HG03060 (cell line): ENCODE measurements at regions not wholly inside any gene's neighbourhood (a gene's known extent, or its start where the extent isn't known, plus 50 kb on each side); places are given as distances from the start of the nearest gene placed in this dataset.
A peak's percentile ranks its signal among the peaks of the same experiment; 100 is the strongest.
"Not testable (repeated sequence)": the region's sequence is repeated elsewhere in the genome, so short reads cannot be mapped to it uniquely, and the experiment has no call there.

ENCODE experiments used
- ATAC-seq: cut with Tn5 transposase; IDR thresholded peaks from one replicate; pipeline ENCODE4 v1.9.1; 2021; ENCODE audit warnings: low read depth, moderate number of reproducible peaks; ENCODE audit not compliant: unreplicated experiment

DNA sequence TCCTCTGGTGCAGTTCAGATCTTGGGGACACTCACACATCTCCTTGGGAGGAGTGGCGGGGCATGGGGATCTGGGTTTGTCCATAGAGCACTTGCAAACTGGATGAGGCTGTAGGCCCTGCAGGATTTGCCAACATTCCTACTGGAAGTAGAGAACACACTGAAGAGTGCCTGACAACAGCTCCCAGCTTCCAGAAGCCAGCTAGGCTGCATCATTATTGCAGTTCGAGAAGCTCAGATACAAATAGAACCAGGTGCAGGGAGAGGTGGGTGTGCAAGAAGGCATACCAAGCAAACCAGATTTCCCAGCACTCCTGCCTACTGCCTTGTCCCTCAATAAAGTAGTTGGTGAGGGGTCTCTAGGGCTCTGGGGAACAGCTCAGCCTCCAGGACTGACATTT is 52.5 kb downstream of the RHOB start:
- no peak for ATAC-seq

GRCh38 chr2:20501974-20502373 is 55.1 kb downstream of the RHOB start:
- no peak for ATAC-seq

GRCh38 chr2:20502496-20502895 is 55.6 kb downstream of the RHOB start:
- not testable (repeated sequence) for ATAC-seq

DNA sequence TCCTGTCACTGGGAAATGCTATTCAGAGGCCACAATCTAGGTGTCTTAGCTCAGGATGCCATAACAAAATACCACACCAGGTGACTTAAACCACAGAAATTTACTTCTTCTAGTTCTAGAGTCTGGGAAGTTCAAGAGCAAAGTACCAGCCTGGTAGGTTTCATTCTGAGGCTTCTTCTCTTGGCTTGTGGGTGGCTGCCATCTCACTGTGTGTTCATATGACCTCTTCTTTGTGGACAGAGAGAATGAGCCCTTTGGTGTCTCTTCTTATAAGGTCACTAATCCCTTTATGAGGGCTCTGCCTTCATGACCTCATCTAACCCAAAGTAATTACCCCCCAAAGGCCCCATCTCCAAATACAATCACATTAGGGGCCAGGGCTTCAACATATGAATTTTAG is 57.3 kb downstream of the RHOB start:
- no peak for ATAC-seq

GRCh38 chr2:20506201-20506685 is 59.4 kb downstream of the RHOB start:
- no peak for ATAC-seq

DNA sequence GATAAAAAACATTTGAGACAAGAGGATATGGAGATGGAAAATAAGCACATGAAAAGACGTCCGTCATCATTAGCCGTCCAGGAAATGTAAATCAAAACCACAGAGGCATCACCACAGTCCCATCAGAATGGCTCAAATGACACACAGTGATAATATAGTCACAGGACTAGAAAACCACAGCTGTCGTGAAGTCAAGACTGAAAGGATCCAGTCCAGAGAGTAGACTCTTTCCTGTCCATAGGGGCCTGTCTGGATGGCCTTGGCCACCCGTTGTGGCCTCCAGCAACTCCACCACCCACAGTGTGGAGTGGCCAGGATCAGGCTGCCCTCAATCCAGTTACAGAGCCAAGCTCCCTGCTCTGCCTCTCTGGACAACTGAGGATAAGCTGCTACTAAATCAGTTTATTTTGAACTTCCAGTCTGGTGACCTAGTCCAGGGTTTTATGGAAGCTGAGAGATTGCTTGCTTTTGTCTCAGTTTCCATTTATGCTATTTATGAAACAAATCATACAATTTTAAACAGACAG is 60.4 kb downstream of the RHOB start:
- peak; percentile 90 for ATAC-seq

- ATAC-seq, result no peak
Observed at GRCh38 chr2:20507711-20508110, 60.8 kb downstream of the RHOB start.

GRCh38 chr2:20509301-20509769 is 62.5 kb downstream of the RHOB start:
- no peak for ATAC-seq

DNA sequence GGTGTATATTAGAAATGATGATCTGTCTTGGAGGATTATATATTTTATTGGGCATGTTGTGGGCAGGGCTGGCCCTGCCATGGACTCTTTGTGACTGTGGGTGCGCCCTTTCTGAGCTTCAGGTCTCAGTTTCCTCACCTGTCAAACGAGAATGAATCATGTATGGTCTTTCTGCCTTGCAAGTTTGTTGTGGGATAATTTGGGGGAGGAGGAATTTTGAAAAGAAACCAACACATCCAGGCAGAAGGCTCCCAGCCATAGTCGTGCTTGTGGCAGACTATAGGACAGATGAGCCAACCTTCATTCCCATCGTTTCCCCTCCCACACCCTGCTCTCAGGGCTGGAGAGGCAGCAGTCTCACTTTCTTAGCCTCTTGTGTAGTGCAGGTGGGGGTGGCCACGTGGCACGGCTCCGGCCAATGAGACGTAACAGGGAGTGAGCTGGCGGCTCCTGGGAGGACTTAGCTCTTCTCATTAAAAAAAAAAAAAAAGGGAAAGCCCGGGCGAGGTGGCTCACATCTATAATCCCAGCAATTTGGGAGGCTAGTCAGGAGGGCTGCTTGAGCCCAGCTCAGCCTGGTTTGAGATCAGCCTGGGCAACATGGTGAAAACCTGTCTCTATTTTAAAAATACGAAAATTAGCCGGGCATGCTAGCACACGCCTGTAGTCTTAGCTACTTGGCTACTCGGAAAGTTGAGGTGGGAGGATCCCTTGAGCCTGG is 63.1 kb downstream of the RHOB start:
- ATAC-seq, result peak; percentile 33

GRCh38 chr2:20511130-20511529 is 64.3 kb downstream of the RHOB start:
- no peak for ATAC-seq

GRCh38 chr2:20512061-20512605 is 65.3 kb downstream of the RHOB start:
- ATAC-seq, result no peak

GRCh38 chr2:20513946-20514345 is 67.1 kb downstream of the RHOB start:
- ATAC-seq, result no peak

DNA sequence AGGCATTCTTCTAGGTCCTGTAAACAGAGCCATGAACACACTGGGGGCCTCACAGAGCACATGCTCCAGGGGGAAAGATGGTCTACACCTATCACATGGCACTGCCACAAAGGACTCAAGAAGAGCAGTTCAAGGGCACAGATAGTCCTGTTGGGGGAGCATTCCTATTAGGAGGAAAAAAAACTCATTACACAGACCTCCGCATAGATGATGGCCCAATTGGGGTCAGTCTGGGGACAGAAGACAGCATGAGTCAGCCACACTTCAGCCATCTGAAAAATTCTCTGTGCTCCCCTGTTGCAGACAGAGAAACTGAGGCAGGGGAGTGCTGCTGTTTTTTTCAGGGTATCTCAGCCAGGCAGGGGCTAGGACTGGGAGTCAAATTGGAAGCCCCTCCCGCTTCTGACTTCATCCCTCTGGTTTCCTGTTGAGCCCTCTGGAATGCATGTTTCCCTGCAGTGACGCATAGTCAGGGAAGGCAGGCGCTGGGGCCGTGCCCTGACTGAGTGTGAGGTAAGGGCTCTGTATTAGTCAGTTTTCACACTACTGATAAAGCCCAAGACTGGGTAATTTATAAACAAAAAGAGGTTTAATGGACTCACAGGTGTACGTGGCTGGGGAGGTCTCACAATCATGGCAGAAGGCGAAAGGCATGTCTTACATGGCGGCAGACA is 67.9 kb downstream of the RHOB start:
- no peak for ATAC-seq

- no peak for ATAC-seq
Observed at GRCh38 chr2:20515290-20516220, 68.7 kb downstream of the RHOB start.

- no peak for ATAC-seq
Observed at GRCh38 chr2:20516291-20516645, 69.4 kb downstream of the RHOB start.

- peak; percentile 87 for ATAC-seq
Observed at GRCh38 chr2:20516646-20517341, 69.9 kb downstream of the RHOB start.

DNA sequence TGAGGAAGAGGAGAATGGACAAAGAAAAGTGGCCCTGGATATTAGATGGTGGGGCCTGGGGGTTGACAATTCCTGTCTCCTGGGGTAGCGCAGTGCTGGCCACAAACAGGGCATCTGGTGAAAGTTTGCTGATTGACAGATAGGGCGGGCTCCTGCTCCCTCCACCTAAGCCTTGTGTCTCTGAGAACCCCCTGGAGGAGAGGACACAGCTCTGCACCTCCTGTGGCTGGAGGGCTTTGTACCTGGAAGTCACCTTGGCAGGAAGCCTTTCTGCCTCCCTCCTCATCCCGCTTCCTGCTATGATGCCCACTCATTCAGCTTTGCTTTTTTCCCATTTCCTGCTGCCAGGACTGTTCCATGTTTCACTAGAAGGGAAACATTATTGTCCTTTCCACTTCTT is 72.4 kb downstream of the RHOB start:
- ATAC-seq, result no peak

GRCh38 chr2:20520128-20520527 is 73.3 kb downstream of the RHOB start:
- ATAC-seq, result no peak

- ATAC-seq, result no peak
Observed at GRCh38 chr2:20521193-20521592, 74.3 kb downstream of the RHOB start.

DNA sequence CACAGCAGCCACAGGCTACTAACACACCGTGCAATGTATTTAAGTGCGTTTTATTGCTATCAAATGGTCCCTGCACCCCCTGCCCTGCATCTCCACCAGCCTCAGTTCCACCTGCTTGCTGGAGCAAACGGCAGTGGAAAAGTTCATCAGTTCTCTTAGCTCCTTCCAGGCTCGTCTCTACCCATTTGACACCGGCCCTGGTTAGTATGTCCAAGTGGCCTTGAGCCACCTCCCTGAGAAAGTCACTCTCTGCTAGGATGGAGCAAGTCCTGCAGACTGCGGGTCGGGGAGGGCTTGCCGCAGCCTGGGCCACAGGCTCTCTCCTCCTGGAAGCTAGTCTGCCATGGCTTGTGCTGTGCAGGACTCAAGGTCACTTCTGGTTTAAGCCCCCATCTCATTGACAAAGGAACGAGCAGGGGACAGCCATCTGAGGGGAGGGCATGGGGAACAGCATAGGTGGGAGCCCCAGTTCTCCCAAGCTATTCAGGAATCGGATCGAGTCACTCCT is 74.9 kb downstream of the RHOB start:
- ATAC-seq, result no peak
